Uterus (tissue), 3 donors: ENCODE measurements at regions not wholly inside any gene's neighbourhood (a gene's known extent, or its start where the extent isn't known, plus 50 kb on each side); places are given as distances from the start of the nearest gene placed in this dataset.

Experiments
- DNase-seq, 2 donors: peaks; one replicate each; pipeline ENCODE4 v3.0.0-alpha.2; 2019 to 2020
- H3K27ac ChIP-seq, 2 donors: fragments of 200-600 bp; sonication (generic); 1 replicate in 1 of 2; 2 replicates in 1 of 2; pipeline ENCODE4 v1.5.1; 2016 to 2018
- H3K27me3 ChIP-seq, 2 donors: fragments of 200-600 bp; sonication (generic); one replicate each; pipeline ENCODE4 v1.5.1; 2018 to 2019; ENCODE audit warnings: control low read depth in 1 of 2
- H3K36me3 ChIP-seq, 2 donors: fragments of 200-600 bp; sonication (generic); one replicate each; pipeline ENCODE4 v1.5.1; 2019; ENCODE audit warnings: control low read depth in 1 of 2
- H3K4me1 ChIP-seq, 2 donors: fragments of 200-600 bp; sonication (generic); one replicate each; pipeline ENCODE4 v1.5.1; 2018 to 2019; ENCODE audit warnings: control low read depth in 1 of 2
- H3K4me3 ChIP-seq, 2 donors: fragments of 200-600 bp; sonication (generic); 1 replicate in 1 of 2; 2 replicates in 1 of 2; pipeline ENCODE4 v1.5.1; 2018 to 2019; ENCODE audit warnings: mild to moderate bottlenecking in 1 of 2
- H3K9me3 ChIP-seq, 2 donors: fragments of 200-600 bp; sonication (generic); one replicate each; pipeline ENCODE4 v1.5.1; 2019; ENCODE audit warnings: control low read depth in 1 of 2
- POLR2A ChIP-seq, 2 donors: fragments of 450-650 bp; IDR thresholded peaks; one replicate each; pipeline ENCODE4 v1.6.1; 2016; ENCODE audit warnings: antibody characterized with exemption in 2 of 2, mild to moderate bottlenecking in 1 of 2, moderate library complexity in 1 of 2
- intact Hi-C: fragments of 100-400 bp; cut with DNase I; formaldehyde crosslinking; loops from one replicate; pipeline ENCODE4 v1.15.1; 2023; ENCODE audit warnings: low total_unique reads
- TF ChIP-seq, protein P1 (sequence below), 4 experiments: fragments of 200-600 bp in 2 of 4; fragments of 450-650 bp in 2 of 4; sonication (generic) in 2 of 4; IDR thresholded peaks; one replicate each; pipeline ENCODE4 v1.5.1; 2016 to 2019; ENCODE audit warnings: antibody characterized with exemption in 4 of 4, mild to moderate bottlenecking in 2 of 4, moderate library complexity in 1 of 4
- donor health status: DM: yes; HTN: yes; CAD: no.

- Histone ChIP-seq H3K9me3 (no peaks in the 10 kb centered on the region), H3K4me1 (no peaks in the 10 kb centered on the region), H3K27me3 (no peaks in the 10 kb centered on the region), H3K36me3 (no peaks in the 10 kb centered on the region), H3K27ac (no peak overlapping the region), H3K4me3 (no peak overlapping the region)
- intact Hi-C loops = no loop called here
- TF ChIP-seq, protein P1, sequence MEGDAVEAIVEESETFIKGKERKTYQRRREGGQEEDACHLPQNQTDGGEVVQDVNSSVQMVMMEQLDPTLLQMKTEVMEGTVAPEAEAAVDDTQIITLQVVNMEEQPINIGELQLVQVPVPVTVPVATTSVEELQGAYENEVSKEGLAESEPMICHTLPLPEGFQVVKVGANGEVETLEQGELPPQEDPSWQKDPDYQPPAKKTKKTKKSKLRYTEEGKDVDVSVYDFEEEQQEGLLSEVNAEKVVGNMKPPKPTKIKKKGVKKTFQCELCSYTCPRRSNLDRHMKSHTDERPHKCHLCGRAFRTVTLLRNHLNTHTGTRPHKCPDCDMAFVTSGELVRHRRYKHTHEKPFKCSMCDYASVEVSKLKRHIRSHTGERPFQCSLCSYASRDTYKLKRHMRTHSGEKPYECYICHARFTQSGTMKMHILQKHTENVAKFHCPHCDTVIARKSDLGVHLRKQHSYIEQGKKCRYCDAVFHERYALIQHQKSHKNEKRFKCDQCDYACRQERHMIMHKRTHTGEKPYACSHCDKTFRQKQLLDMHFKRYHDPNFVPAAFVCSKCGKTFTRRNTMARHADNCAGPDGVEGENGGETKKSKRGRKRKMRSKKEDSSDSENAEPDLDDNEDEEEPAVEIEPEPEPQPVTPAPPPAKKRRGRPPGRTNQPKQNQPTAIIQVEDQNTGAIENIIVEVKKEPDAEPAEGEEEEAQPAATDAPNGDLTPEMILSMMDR (IDR thresholded peaks at IDR 0.05) = no peak
- TF ChIP-seq POLR2A (IDR thresholded peaks at IDR 0.05) = no peak
- no peak for DNase-seq
These were observed 499.3 kb upstream of the ADAMTS16 start for GRCh38 chr5:4640795-4641194.

GRCh38 chr5:4642525-4642924 is 497.6 kb upstream of the ADAMTS16 start:
- no peak overlapping the region for H3K4me3 ChIP-seq
- H3K9me3 ChIP-seq = no peaks in the 10 kb centered on the region
- H3K36me3 ChIP-seq = no peaks in the 10 kb centered on the region
- H3K27ac ChIP-seq = no peak overlapping the region
- no peak for DNase-seq
- TF ChIP-seq POLR2A (IDR thresholded peaks at IDR 0.05) = no peak
- TF ChIP-seq, protein P1 (IDR thresholded peaks at IDR 0.05) = no peak
- H3K4me1 ChIP-seq = no peaks in the 10 kb centered on the region
- no peaks in the 10 kb centered on the region for H3K27me3 ChIP-seq
- intact Hi-C loops = no loop called here

DNA sequence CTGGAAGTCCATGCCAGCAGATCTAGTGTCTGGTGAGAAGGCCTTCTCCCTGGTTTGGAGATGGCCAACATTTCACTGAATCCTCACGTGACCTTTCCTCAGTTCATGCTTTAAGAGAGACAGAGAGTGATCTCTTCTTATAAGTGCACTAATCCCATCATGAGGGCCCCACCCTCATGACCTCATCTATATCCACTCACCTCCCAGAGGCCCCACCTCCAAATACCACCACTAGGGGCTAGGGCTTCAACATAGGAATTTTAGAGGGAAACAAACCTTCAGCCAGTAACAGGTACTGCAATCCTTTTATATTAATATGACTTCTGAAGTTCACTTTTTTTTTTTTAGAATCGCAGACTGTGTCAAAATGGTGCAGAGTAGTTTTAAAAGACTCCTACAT is 496.9 kb upstream of the ADAMTS16 start:
- H3K4me1 ChIP-seq = no peaks in the 10 kb centered on the region
- H3K9me3 ChIP-seq = no peaks in the 10 kb centered on the region
- no peak for TF ChIP-seq POLR2A (IDR thresholded peaks at IDR 0.05)
- TF ChIP-seq, protein P1 (IDR thresholded peaks at IDR 0.05) = no peak
- H3K27me3 ChIP-seq = no peaks in the 10 kb centered on the region
- no peaks in the 10 kb centered on the region for H3K36me3 ChIP-seq
- intact Hi-C loops = no loop called here
- DNase-seq = no peak
- H3K27ac ChIP-seq = no peak overlapping the region
- no peak overlapping the region for H3K4me3 ChIP-seq

- no peaks in the 10 kb centered on the region for H3K9me3 ChIP-seq
- intact Hi-C loops = no loop called here
- H3K4me3 ChIP-seq = no peak overlapping the region
- TF ChIP-seq POLR2A (IDR thresholded peaks at IDR 0.05) = no peak
- TF ChIP-seq, protein P1 (IDR thresholded peaks at IDR 0.05) = no peak
- H3K27ac ChIP-seq = no peak overlapping the region
- no peaks in the 10 kb centered on the region for H3K36me3 ChIP-seq
- no peaks in the 10 kb centered on the region for H3K4me1 ChIP-seq
- DNase-seq = no peak
- H3K27me3 ChIP-seq = no peaks in the 10 kb centered on the region
These were observed 496.2 kb upstream of the ADAMTS16 start for GRCh38 chr5:4643960-4644359.

- no peak overlapping the region for H3K27ac ChIP-seq
- DNase-seq = no peak
- TF ChIP-seq, protein P1 (IDR thresholded peaks at IDR 0.05) = no peak
- TF ChIP-seq POLR2A (IDR thresholded peaks at IDR 0.05) = no peak
- no peaks in the 10 kb centered on the region for H3K27me3 ChIP-seq
- H3K9me3 ChIP-seq = no peaks in the 10 kb centered on the region
- no peaks in the 10 kb centered on the region for H3K4me1 ChIP-seq
- intact Hi-C loops = no loop called here
- no peak overlapping the region for H3K4me3 ChIP-seq
- no peaks in the 10 kb centered on the region for H3K36me3 ChIP-seq
These were observed 493.3 kb upstream of the ADAMTS16 start for GRCh38 chr5:4646715-4647375.
